ENCODE measurements at regions not wholly inside any gene's neighbourhood (a gene's known extent, or its start where the extent isn't known, plus 50 kb on each side); places are given as distances from the start of the nearest gene placed in this dataset.

GRCh38 chr3:137463131-137463530 lies 301.0 kb upstream of the SOX14 start:
- TF ChIP-seq POLR2A (IDR thresholded peaks at IDR 0.05; ENCODE audit: low read length), result no peak
- TF ChIP-seq GATA1 (IDR thresholded peaks at IDR 0.05; ENCODE audit: low read depth, low read length), result no peak
